ENCODE measurements at regions not wholly inside any gene's neighbourhood (a gene's known extent, or its start where the extent isn't known, plus 50 kb on each side); places are given as distances from the start of the nearest gene placed in this dataset.

DNA sequence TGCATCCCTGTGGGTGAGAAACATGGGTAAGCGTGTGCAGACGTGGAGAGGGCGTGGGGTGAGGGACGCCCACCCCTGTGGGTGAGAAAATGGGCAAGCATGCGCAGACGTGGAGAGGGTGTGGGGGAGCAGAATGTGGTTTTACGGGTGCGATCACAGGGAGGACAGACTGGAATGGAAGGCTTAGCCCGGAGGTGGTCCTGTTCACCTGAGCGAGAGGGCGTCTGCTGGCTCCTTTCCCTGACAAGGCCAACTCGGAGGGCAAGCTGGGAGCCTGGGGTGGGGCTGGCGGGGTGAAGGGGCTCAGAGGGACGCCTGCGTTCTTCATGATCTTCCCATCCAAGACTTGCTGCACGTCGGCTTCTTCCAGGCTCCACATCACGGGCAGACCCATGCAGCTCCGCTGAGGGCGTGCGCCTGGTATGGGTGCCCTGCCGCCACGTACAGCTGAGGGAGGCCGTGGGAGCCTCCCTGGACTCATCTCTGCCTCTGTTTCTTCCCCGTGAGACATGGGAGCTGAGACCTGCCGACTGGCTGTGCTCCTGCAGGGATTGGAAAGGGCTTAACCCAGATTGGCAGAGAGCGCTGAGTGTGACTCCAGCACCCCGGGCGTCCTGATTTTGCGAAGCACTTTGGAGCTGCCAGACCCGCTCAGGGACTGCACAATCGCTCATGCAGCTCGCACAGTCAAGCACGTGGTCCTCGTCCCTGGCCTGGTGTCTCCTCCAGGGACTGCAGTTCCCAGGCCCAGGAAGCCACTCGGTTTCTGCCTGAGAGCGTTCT lies 74.3 kb upstream of the SHH start:
- Histone ChIP-seq H3K27me3 (ENCODE audit: control insufficient read depth, insufficient read depth, low read length) (no peaks in the 10 kb centered on the region), H3K4me3 (ENCODE audit: low read length) (no peak overlapping the region), H3K9ac (ENCODE audit: low read length) (no peak overlapping the region), H3K36me3 (ENCODE audit: control insufficient read depth, insufficient read depth, low read length) (no peaks in the 10 kb centered on the region), H3K27ac (ENCODE audit: low read depth, low read length) (no peak overlapping the region), H3K4me1 (ENCODE audit: control insufficient read depth, insufficient read depth, low read length) (no peaks in the 10 kb centered on the region)

DNA sequence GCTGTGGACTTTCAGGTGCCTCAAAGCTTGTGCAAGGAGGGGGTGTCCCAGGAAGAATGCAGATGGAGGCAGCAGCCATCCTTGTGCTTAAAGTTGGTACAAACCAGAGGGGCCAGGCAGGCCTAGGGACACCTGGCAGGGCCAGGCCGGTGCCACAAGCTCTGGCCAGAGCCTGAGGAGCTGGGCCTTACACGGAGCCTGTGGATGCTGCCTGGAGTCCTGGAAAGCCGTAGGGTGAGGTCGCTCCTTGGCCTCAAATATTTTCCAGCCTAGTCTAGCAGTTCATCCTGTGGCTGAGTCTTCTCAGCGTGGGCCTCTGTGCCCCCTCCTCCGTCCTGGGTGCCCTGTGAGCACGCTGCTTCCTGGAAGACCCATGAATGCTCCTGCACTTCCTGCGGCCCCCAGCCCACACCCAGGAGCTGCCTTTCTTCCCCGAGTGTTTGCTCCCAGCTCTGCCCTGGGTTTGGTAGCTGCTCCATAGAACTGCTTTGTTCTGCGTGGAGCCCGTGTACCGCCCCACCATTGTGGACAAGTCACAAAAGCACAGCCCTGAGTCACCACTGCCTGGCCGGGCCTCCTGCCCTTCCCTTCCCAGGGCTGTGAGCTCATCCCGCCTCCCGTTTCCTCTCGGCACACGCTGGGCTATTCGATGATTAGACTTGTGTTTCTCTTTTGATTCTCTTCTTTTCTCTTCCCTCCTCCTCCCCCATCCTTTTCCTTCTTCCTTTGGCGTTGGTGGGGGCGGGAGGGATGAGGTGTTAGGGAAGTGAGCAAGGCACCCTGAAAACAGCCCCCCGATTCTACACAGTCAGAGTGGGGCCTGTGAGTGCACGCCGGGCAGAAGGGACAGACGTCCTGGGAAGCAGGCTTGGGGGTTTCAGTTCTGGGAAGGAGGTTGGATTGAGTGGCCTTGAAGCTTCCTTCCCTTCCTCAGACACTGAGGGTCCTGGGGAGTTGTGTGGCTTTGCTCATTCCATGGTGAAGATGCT lies 73.2 kb upstream of the SHH start:
- Histone ChIP-seq H3K27me3 (ENCODE audit: control insufficient read depth, insufficient read depth, low read length) (no peaks in the 10 kb centered on the region), H3K4me1 (ENCODE audit: control insufficient read depth, insufficient read depth, low read length) (no peaks in the 10 kb centered on the region), H3K27ac (ENCODE audit: low read depth, low read length) (no peak overlapping the region), H3K4me3 (ENCODE audit: low read length) (no peak overlapping the region), H3K9ac (ENCODE audit: low read length) (no peak overlapping the region), H3K36me3 (ENCODE audit: control insufficient read depth, insufficient read depth, low read length) (no peaks in the 10 kb centered on the region)

GRCh38 chr7:155884225-155885166 lies 72.2 kb upstream of the SHH start:
- no peak overlapping the region for H3K9ac ChIP-seq (ENCODE audit: low read length)
- no peaks in the 10 kb centered on the region for H3K36me3 ChIP-seq (ENCODE audit: control insufficient read depth, insufficient read depth, low read length)
- H3K27me3 ChIP-seq (ENCODE audit: control insufficient read depth, insufficient read depth, low read length) = no peaks in the 10 kb centered on the region
- H3K4me3 ChIP-seq (ENCODE audit: low read length) = no peak overlapping the region
- no peak overlapping the region for H3K27ac ChIP-seq (ENCODE audit: low read depth, low read length)
- no peaks in the 10 kb centered on the region for H3K4me1 ChIP-seq (ENCODE audit: control insufficient read depth, insufficient read depth, low read length)

- H3K4me1 ChIP-seq (ENCODE audit: control insufficient read depth, insufficient read depth, low read length) = no peaks in the 10 kb centered on the region
- no peaks in the 10 kb centered on the region for H3K36me3 ChIP-seq (ENCODE audit: control insufficient read depth, insufficient read depth, low read length)
- H3K27me3 ChIP-seq (ENCODE audit: control insufficient read depth, insufficient read depth, low read length) = no peaks in the 10 kb centered on the region
- H3K27ac ChIP-seq (ENCODE audit: low read depth, low read length) = no peak overlapping the region
- H3K9ac ChIP-seq (ENCODE audit: low read length) = no peak overlapping the region
- H3K4me3 ChIP-seq (ENCODE audit: low read length) = no peak overlapping the region
Measured at GRCh38 chr7:155883491-155884224, 71.4 kb upstream of the SHH start.

DNA sequence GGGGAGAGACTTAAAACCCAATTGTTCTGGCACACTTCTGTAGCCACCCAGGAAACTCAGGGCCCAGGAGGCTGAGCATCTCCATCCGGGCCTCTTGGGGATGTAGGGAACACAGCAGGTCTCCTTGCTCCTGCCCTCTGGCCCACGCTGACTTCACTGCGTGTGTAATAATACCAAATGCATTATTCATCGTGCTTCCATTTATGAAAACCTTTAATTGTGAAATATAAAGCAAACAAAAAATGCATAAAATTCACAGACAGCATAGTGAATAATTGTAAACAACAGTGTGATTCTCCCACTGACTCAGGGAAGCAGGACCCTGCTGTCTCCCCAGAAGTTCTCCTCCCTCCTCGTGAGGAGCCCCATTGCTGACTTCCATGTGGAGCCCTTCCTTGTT lies 70.3 kb upstream of the SHH start:
- Histone ChIP-seq H3K27ac (ENCODE audit: low read depth, low read length) (no peak overlapping the region), H3K4me3 (ENCODE audit: low read length) (no peak overlapping the region), H3K9ac (ENCODE audit: low read length) (no peak overlapping the region), H3K36me3 (ENCODE audit: control insufficient read depth, insufficient read depth, low read length) (no peaks in the 10 kb centered on the region), H3K27me3 (ENCODE audit: control insufficient read depth, insufficient read depth, low read length) (no peaks in the 10 kb centered on the region), H3K4me1 (ENCODE audit: control insufficient read depth, insufficient read depth, low read length) (no peaks in the 10 kb centered on the region)

DNA sequence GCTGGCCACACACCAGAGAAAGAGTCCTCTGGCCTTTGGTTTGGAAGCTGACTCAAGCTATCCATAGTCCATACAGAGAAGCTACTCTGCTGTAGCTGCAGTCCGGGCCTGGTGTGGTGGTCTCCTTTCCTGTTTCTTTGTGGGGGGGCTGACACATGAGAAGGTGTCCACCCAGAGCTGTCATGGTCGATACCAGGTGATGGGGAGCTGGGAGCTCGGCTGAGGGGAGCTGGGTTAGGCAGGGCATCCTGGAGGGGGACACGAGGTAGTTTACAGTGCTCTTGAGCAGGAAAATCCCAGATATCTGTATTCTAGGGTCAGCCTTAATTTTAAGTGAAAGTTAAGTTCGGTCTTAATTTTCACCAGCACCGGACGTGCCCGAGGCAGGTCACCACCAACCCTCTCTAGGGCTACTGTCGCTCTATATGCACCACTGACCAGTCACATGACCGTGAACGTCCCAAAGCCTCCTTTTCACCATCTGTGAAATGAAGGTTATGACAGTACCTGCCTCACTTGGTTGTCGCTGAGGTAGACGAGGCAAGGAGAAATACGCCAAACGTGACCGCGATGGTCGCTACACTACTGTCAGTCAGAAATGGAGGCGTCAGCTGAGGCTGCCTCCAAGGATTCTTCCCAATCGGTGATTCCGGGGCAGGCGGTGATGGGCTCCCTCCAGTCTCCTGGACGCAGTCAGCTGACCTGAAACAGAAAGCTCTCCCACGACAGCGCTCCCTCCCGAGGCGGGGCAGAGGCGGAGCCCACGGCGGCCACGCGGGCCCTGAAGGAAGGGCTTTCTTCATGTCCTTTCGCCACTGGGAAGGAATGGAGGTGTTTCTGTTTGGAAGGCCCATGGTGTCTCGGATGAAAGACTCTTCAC lies 69.4 kb upstream of the SHH start:
- no peaks in the 10 kb centered on the region for H3K4me1 ChIP-seq (ENCODE audit: control insufficient read depth, insufficient read depth, low read length)
- no peak overlapping the region for H3K27ac ChIP-seq (ENCODE audit: low read depth, low read length)
- no peaks in the 10 kb centered on the region for H3K36me3 ChIP-seq (ENCODE audit: control insufficient read depth, insufficient read depth, low read length)
- H3K4me3 ChIP-seq (ENCODE audit: low read length) = no peak overlapping the region
- H3K27me3 ChIP-seq (ENCODE audit: control insufficient read depth, insufficient read depth, low read length) = no peaks in the 10 kb centered on the region
- no peak overlapping the region for H3K9ac ChIP-seq (ENCODE audit: low read length)

DNA sequence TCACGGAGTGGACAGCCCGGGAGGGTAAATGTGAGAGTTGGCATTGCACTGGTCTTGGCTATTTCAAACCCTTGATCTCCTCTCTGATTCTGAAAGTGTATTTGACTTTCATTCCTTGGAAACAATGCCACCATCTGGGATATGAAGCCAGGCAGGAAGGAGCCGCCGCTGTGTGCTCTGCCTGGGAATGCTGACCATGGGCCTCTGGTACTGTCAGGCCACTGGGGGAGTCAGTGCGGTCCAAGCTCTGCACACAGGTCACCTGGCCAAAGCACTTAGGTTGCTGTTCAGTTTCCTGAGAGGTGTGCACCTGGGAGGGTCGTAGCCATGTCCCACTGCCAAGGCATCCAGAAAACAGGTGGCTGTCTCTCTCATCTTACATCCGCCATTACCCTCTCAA lies 68.5 kb upstream of the SHH start:
- no peak overlapping the region for H3K9ac ChIP-seq (ENCODE audit: low read length)
- H3K4me3 ChIP-seq (ENCODE audit: low read length) = no peak overlapping the region
- no peaks in the 10 kb centered on the region for H3K36me3 ChIP-seq (ENCODE audit: control insufficient read depth, insufficient read depth, low read length)
- H3K27me3 ChIP-seq (ENCODE audit: control insufficient read depth, insufficient read depth, low read length) = no peaks in the 10 kb centered on the region
- H3K27ac ChIP-seq (ENCODE audit: low read depth, low read length) = no peak overlapping the region
- H3K4me1 ChIP-seq (ENCODE audit: control insufficient read depth, insufficient read depth, low read length) = no peaks in the 10 kb centered on the region

- H3K4me1 ChIP-seq (ENCODE audit: control insufficient read depth, insufficient read depth, low read length) = no peaks in the 10 kb centered on the region
- no peak overlapping the region for H3K27ac ChIP-seq (ENCODE audit: low read depth, low read length)
- H3K4me3 ChIP-seq (ENCODE audit: low read length) = no peak overlapping the region
- no peaks in the 10 kb centered on the region for H3K36me3 ChIP-seq (ENCODE audit: control insufficient read depth, insufficient read depth, low read length)
- no peaks in the 10 kb centered on the region for H3K27me3 ChIP-seq (ENCODE audit: control insufficient read depth, insufficient read depth, low read length)
- H3K9ac ChIP-seq (ENCODE audit: low read length) = no peak overlapping the region
Measured at GRCh38 chr7:155879592-155879991, 67.3 kb upstream of the SHH start.

DNA sequence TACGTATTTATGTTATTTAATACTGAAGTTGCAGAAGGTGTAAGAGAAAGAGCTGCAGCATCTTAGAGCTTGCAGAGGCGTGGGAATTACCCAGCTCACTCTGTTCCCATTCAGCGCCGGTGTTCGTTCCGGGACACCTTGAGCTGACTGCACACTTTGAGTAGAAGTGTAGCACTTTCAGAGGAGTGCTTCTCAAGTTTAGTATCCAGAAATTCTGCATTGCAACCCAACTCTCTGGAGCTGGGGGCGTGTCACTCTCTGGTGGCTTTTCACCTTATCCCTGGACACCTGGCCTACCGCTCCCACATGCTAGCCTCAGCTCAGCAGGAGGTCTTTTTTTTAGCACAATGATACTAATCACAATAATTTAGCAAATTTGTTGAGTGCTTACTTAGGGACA lies 66.4 kb upstream of the SHH start:
- Histone ChIP-seq H3K27ac (ENCODE audit: low read depth, low read length) (no peak overlapping the region), H3K4me3 (ENCODE audit: low read length) (no peak overlapping the region), H3K9ac (ENCODE audit: low read length) (no peak overlapping the region), H3K4me1 (ENCODE audit: control insufficient read depth, insufficient read depth, low read length) (no peaks in the 10 kb centered on the region), H3K27me3 (ENCODE audit: control insufficient read depth, insufficient read depth, low read length) (no peaks in the 10 kb centered on the region), H3K36me3 (ENCODE audit: control insufficient read depth, insufficient read depth, low read length) (no peaks in the 10 kb centered on the region)

- H3K9ac ChIP-seq (ENCODE audit: low read length) = no peak overlapping the region
- H3K4me1 ChIP-seq (ENCODE audit: control insufficient read depth, insufficient read depth, low read length) = no peaks in the 10 kb centered on the region
Measured at GRCh38 chr7:155878250-155878649, 66.0 kb upstream of the SHH start.

GRCh38 chr7:155877167-155877566 lies 64.9 kb upstream of the SHH start:
- H3K27ac ChIP-seq (ENCODE audit: low read depth, low read length) = no peak overlapping the region
- no peaks in the 10 kb centered on the region for H3K27me3 ChIP-seq (ENCODE audit: control insufficient read depth, insufficient read depth, low read length)
- H3K4me3 ChIP-seq (ENCODE audit: low read length) = no peak overlapping the region
- no peaks in the 10 kb centered on the region for H3K4me1 ChIP-seq (ENCODE audit: control insufficient read depth, insufficient read depth, low read length)
- no peaks in the 10 kb centered on the region for H3K36me3 ChIP-seq (ENCODE audit: control insufficient read depth, insufficient read depth, low read length)
- H3K9ac ChIP-seq (ENCODE audit: low read length) = no peak overlapping the region

More at GRCh38 chr7:155878250-155878649, 66.0 kb upstream of the SHH start:
- Histone ChIP-seq H3K27me3 (ENCODE audit: control insufficient read depth, insufficient read depth, low read length) (no peaks in the 10 kb centered on the region), H3K27ac (ENCODE audit: low read depth, low read length) (no peak overlapping the region), H3K36me3 (ENCODE audit: control insufficient read depth, insufficient read depth, low read length) (no peaks in the 10 kb centered on the region), H3K4me3 (ENCODE audit: low read length) (no peak overlapping the region)

All from rectal smooth muscle tissue (tissue), 1 donor.